ENCODE measurements at regions not wholly inside any gene's neighbourhood (a gene's known extent, or its start where the extent isn't known, plus 50 kb on each side); places are given as distances from the start of the nearest gene placed in this dataset.
"Not testable (repeated sequence)": the region's sequence is repeated elsewhere in the genome, so short reads cannot be mapped to it uniquely, and the experiment has no call there.

- DNase-seq (ENCODE audit: insufficient read length, low spot score) (no peak), FAIRE-seq (no peak)
- no peak for TF ChIP-seq POLR2A (IDR thresholded peaks at IDR 0.05; ENCODE audit: low read depth, low read length)
Measured at GRCh38 chrY:19644889-19645638, 99.5 kb downstream of the KDM5D start.

GRCh38 chrY:19637651-19638347 lies 106.7 kb downstream of the KDM5D start:
- FAIRE-seq (no peak), DNase-seq (ENCODE audit: insufficient read length, low spot score) (no peak)
- TF ChIP-seq POLR2A (IDR thresholded peaks at IDR 0.05; ENCODE audit: low read depth, low read length): no peak

GRCh38 chrY:19628926-19629325 lies 115.6 kb downstream of the KDM5D start:
- DNase-seq (ENCODE audit: insufficient read length, low spot score): no peak
- FAIRE-seq: no peak
- TF ChIP-seq POLR2A (IDR thresholded peaks at IDR 0.05; ENCODE audit: low read depth, low read length): no peak

- no peak for TF ChIP-seq POLR2A (IDR thresholded peaks at IDR 0.05; ENCODE audit: low read depth, low read length)
- no peak for DNase-seq (ENCODE audit: insufficient read length, low spot score)
- FAIRE-seq: no peak
Measured at GRCh38 chrY:19622392-19622791, 122.1 kb downstream of the KDM5D start.

GRCh38 chrY:19621756-19622155 lies 122.8 kb downstream of the KDM5D start:
- DNase-seq (ENCODE audit: insufficient read length, low spot score): no peak
- TF ChIP-seq POLR2A (IDR thresholded peaks at IDR 0.05; ENCODE audit: low read depth, low read length): no peak

GRCh38 chrY:19601113-19601512 lies 143.4 kb downstream of the KDM5D start:
- FAIRE-seq: no peak

More at GRCh38 chrY:19621756-19622155, 122.8 kb downstream of the KDM5D start:
- FAIRE-seq: no peak

GRCh38 chrY:19600711-19601110 lies 143.8 kb downstream of the KDM5D start:
- DNase-seq (ENCODE audit: insufficient read length, low spot score) (no peak), FAIRE-seq (no peak)
- TF ChIP-seq POLR2A (IDR thresholded peaks at IDR 0.05; ENCODE audit: low read depth, low read length): no peak

More at GRCh38 chrY:19601113-19601512, 143.4 kb downstream of the KDM5D start:
- no peak for DNase-seq (ENCODE audit: insufficient read length, low spot score)
- TF ChIP-seq POLR2A (IDR thresholded peaks at IDR 0.05; ENCODE audit: low read depth, low read length): no peak

- FAIRE-seq: no peak
Measured at GRCh38 chrY:19590235-19590634, 154.3 kb downstream of the KDM5D start.

GRCh38 chrY:19589664-19590063 lies 154.9 kb downstream of the KDM5D start:
- no peak for TF ChIP-seq POLR2A (IDR thresholded peaks at IDR 0.05; ENCODE audit: low read depth, low read length)
- DNase-seq (ENCODE audit: insufficient read length, low spot score) (no peak), FAIRE-seq (no peak)

More at GRCh38 chrY:19590235-19590634, 154.3 kb downstream of the KDM5D start:
- no peak for DNase-seq (ENCODE audit: insufficient read length, low spot score)
- TF ChIP-seq POLR2A (IDR thresholded peaks at IDR 0.05; ENCODE audit: low read depth, low read length): no peak

- TF ChIP-seq POLR2A (IDR thresholded peaks at IDR 0.05; ENCODE audit: low read depth, low read length): no peak
- no peak for DNase-seq (ENCODE audit: insufficient read length, low spot score)
- no peak for FAIRE-seq
Measured at GRCh38 chrY:19587311-19587710, 157.2 kb downstream of the KDM5D start.

- not testable (repeated sequence) for FAIRE-seq; DNase-seq (ENCODE audit: insufficient read length, low spot score)
Measured at GRCh38 chrY:19580990-19581389, 163.5 kb downstream of the KDM5D start.

GRCh38 chrY:19578281-19578874 lies 166.1 kb downstream of the KDM5D start:
- DNase-seq (ENCODE audit: insufficient read length, low spot score) (no peak), FAIRE-seq (no peak)
- TF ChIP-seq POLR2A (IDR thresholded peaks at IDR 0.05; ENCODE audit: low read depth, low read length): no peak

- DNase-seq (ENCODE audit: insufficient read length, low spot score): no peak
- FAIRE-seq: no peak
- no peak for TF ChIP-seq POLR2A (IDR thresholded peaks at IDR 0.05; ENCODE audit: low read depth, low read length)
Measured at GRCh38 chrY:19577250-19577649, 167.3 kb downstream of the KDM5D start.

GRCh38 chrY:19574939-19575338 lies 169.6 kb downstream of the KDM5D start:
- DNase-seq (ENCODE audit: insufficient read length, low spot score): no peak
- no peak for TF ChIP-seq POLR2A (IDR thresholded peaks at IDR 0.05; ENCODE audit: low read depth, low read length)
- FAIRE-seq: no peak

Data from H54 (cell line).